Neural cell (in vitro differentiated cells): ENCODE measurements at regions not wholly inside any gene's neighbourhood (a gene's known extent, or its start where the extent isn't known, plus 50 kb on each side); places are given as distances from the start of the nearest gene placed in this dataset.

Experiments used
- H2AFZ ChIP-seq: fragments of 200-600, 300-800 bp; sonication (generic), shearing (Covaris generic); 2 replicates; pipeline ENCODE4 v1.6.0; 2014; ENCODE audit warnings: low read depth, mild to moderate bottlenecking, antibody characterized with exemption, low read length, moderate library complexity
- H3F3A ChIP-seq: fragments of 200-600 bp; shearing (Covaris generic); 2 replicates; pipeline ENCODE4 v1.6.1; 2016; ENCODE audit warnings: mild to moderate bottlenecking, moderate library complexity, mixed read lengths, antibody characterized with exemption, low read length; ENCODE audit not compliant: insufficient read depth, poor library complexity, severe bottlenecking
- H3K27ac ChIP-seq: fragments of 200-600, 300-800 bp; sonication (generic), shearing (Covaris generic); 2 replicates; pipeline ENCODE4 v1.5.1; 2014; ENCODE audit warnings: mild to moderate bottlenecking, low read length, moderate library complexity
- H3K27me3 ChIP-seq: fragments of 300-800, 200-600 bp; sonication (generic), shearing (Covaris generic); 2 replicates; pipeline ENCODE4 v1.6.0; 2014; ENCODE audit warnings: mild to moderate bottlenecking, low read depth, low read length, moderate library complexity; ENCODE audit not compliant: insufficient read depth
- H3K36me3 ChIP-seq: fragments of 300-800, 200-600 bp; sonication (generic), shearing (Covaris generic); 2 replicates; pipeline ENCODE4 v1.5.1; 2014; ENCODE audit warnings: mild to moderate bottlenecking, antibody characterized with exemption, low read length, moderate library complexity; ENCODE audit not compliant: insufficient read depth
- H3K4me2 ChIP-seq: fragments of 300-800, 200-600 bp; sonication (generic), shearing (Covaris generic); 2 replicates; pipeline ENCODE4 v1.6.0; 2014; ENCODE audit warnings: mild to moderate bottlenecking, low read length
- H3K4me3 ChIP-seq: fragments of 300-800, 200-600 bp; sonication (generic), shearing (Covaris generic); 2 replicates; pipeline ENCODE4 v1.5.1; 2014; ENCODE audit warnings: mild to moderate bottlenecking, low read length, moderate library complexity
- H3K79me2 ChIP-seq: fragments of 200-600 bp; shearing (Covaris generic); replicated peaks from 2 replicates; pipeline ENCODE4 v1.6.0; 2014; ENCODE audit warnings: mild to moderate bottlenecking, low read length, moderate library complexity; ENCODE audit not compliant: insufficient read depth
- H3K9ac ChIP-seq: fragments of 300-800, 200-600 bp; sonication (generic), shearing (Covaris generic); 2 replicates; pipeline ENCODE4 v1.6.1; 2016; ENCODE audit warnings: mild to moderate bottlenecking, low read length, mixed read lengths
- H3K9me2 ChIP-seq: fragments of 200-600 bp; shearing (Covaris generic); 2 replicates; pipeline ENCODE4 v1.6.1; 2016; ENCODE audit warnings: mild to moderate bottlenecking, low read length, mixed read lengths; ENCODE audit not compliant: insufficient read depth
- H3K9me3 ChIP-seq: fragments of 200-600, 300-800 bp; sonication (generic), shearing (Covaris generic); 2 replicates; pipeline ENCODE4 v1.6.1; 2016; ENCODE audit warnings: mild to moderate bottlenecking, mixed run types, low read length, moderate library complexity, mixed read lengths
- H4K20me1 ChIP-seq: fragments of 200-600 bp; shearing (Covaris generic); 2 replicates; pipeline ENCODE4 v1.6.1; 2016; ENCODE audit warnings: mild to moderate bottlenecking, mixed run types; ENCODE audit not compliant: insufficient read depth
- EP300 ChIP-seq: fragments of 450-650 bp; conservative IDR thresholded peaks from 2 replicates; pipeline ENCODE4 v1.6.1; 2014; ENCODE audit warnings: antibody characterized with exemption, mild to moderate bottlenecking, moderate library complexity; ENCODE audit not compliant: poor library complexity, severe bottlenecking
- EZH2 ChIP-seq: fragments of 200-600, 300-800 bp; shearing (Covaris generic), sonication (generic); IDR thresholded peaks from 2 replicates; pipeline ENCODE4 v1.6.1; 2014; ENCODE audit warnings: antibody characterized with exemption, low read length, borderline replicate concordance, mild to moderate bottlenecking; ENCODE audit not compliant: insufficient read depth, poor library complexity, severe bottlenecking
- MXI1 ChIP-seq: fragments of 450-650 bp; conservative IDR thresholded peaks from 2 replicates; pipeline ENCODE4 v1.6.1; 2014; ENCODE audit warnings: antibody characterized with exemption, mild to moderate bottlenecking; ENCODE audit not compliant: poor library complexity, severe bottlenecking
- POLR2AphosphoS5 ChIP-seq: IDR thresholded peaks from 2 replicates; pipeline ENCODE4 v1.6.1; 2012
- RAD21 ChIP-seq: fragments of 450-650 bp; conservative IDR thresholded peaks from 2 replicates; pipeline ENCODE4 v1.6.1; 2014; ENCODE audit warnings: antibody characterized with exemption, mild to moderate bottlenecking, moderate library complexity
- REST ChIP-seq: IDR thresholded peaks from 2 replicates; pipeline ENCODE4 v1.6.1; 2012; ENCODE audit warnings: borderline replicate concordance
- SMC3 ChIP-seq: fragments of 450-650 bp; conservative IDR thresholded peaks from 2 replicates; pipeline ENCODE4 v1.6.1; 2014; ENCODE audit warnings: antibody characterized with exemption, mild to moderate bottlenecking, moderate library complexity; ENCODE audit not compliant: poor library complexity
- TAF1 ChIP-seq: IDR thresholded peaks from 2 replicates; pipeline ENCODE4 v1.6.1; 2012; ENCODE audit warnings: low read depth
- TF ChIP-seq, protein P1 (sequence below): fragments of 450-650 bp; IDR thresholded peaks from 2 replicates; pipeline ENCODE4 v1.5.1; 2014; ENCODE audit warnings: antibody characterized with exemption, mild to moderate bottlenecking, moderate library complexity; ENCODE audit not compliant: poor library complexity, severe bottlenecking

DNA sequence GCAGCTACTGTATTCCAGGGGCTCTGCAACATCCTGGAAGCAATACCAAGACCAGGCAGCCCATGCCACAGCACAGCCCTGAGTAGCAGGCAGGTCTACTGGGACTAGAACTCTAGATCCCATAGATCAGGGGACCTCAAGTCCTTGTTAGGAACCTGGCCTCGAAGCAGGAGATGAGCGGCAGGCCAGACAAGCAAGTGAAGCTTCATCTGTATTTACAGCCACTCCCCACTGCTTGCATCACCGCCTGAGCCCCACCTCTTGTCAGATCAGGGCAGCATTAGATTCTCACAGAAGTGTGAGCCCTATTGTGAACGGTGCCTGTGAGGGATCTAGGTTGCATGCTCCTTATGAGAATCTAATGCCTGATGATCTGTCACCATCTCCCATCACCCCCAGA, 295.7 kb upstream of the TNRC6C start:
- no peak overlapping the region for H3K9ac ChIP-seq
- H3K4me3 ChIP-seq: no peak overlapping the region
- H3K9me2 ChIP-seq: no peaks in the 10 kb centered on the region
- H3K27ac ChIP-seq: no peak overlapping the region
- TF ChIP-seq REST (no peak), TAF1 (no peak), EP300 (no peak), SMC3 (no peak), EZH2 (no peak)
- H3K27me3 ChIP-seq: no peaks in the 10 kb centered on the region
- no peaks in the 10 kb centered on the region for H3K36me3 ChIP-seq
- no peaks in the 10 kb centered on the region for H3F3A ChIP-seq
- H3K79me2 ChIP-seq: no peaks in the 10 kb centered on the region
- no peak overlapping the region for H2AFZ ChIP-seq
- H4K20me1 ChIP-seq: no peaks in the 10 kb centered on the region
- H3K9me3 ChIP-seq: no peaks in the 10 kb centered on the region
- no peak overlapping the region for H3K4me2 ChIP-seq

- Histone ChIP-seq H3K4me3 (no peak overlapping the region), H3K9ac (no peak overlapping the region), H3K79me2 (no peaks in the 10 kb centered on the region), H3K27me3 (no peaks in the 10 kb centered on the region), H3K27ac (no peak overlapping the region), H3F3A (no peaks in the 10 kb centered on the region), H3K36me3 (no peaks in the 10 kb centered on the region), H3K4me2 (no peak overlapping the region), H4K20me1 (no peaks in the 10 kb centered on the region), H3K9me2 (no peaks in the 10 kb centered on the region), H3K9me3 (no peaks in the 10 kb centered on the region), H2AFZ (no peak overlapping the region)
- no peak for TF ChIP-seq MXI1
- TF ChIP-seq EP300: no peak
- TF ChIP-seq POLR2AphosphoS5: no peak
- no peak for TF ChIP-seq EZH2
- TF ChIP-seq TAF1: no peak
- TF ChIP-seq RAD21: no peak
- TF ChIP-seq REST: no peak
- no peak for TF ChIP-seq SMC3
- TF ChIP-seq, protein P1, sequence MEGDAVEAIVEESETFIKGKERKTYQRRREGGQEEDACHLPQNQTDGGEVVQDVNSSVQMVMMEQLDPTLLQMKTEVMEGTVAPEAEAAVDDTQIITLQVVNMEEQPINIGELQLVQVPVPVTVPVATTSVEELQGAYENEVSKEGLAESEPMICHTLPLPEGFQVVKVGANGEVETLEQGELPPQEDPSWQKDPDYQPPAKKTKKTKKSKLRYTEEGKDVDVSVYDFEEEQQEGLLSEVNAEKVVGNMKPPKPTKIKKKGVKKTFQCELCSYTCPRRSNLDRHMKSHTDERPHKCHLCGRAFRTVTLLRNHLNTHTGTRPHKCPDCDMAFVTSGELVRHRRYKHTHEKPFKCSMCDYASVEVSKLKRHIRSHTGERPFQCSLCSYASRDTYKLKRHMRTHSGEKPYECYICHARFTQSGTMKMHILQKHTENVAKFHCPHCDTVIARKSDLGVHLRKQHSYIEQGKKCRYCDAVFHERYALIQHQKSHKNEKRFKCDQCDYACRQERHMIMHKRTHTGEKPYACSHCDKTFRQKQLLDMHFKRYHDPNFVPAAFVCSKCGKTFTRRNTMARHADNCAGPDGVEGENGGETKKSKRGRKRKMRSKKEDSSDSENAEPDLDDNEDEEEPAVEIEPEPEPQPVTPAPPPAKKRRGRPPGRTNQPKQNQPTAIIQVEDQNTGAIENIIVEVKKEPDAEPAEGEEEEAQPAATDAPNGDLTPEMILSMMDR: no peak
Observed at GRCh38 chr17:77664097-77664729, 294.3 kb upstream of the TNRC6C start.
